ENCODE measurements at regions not wholly inside any gene's neighbourhood (a gene's known extent, or its start where the extent isn't known, plus 50 kb on each side); places are given as distances from the start of the nearest gene placed in this dataset.

GRCh38 chr2:168338803-168339437, 91.5 kb upstream of the STK39 start:
- no peak for DNase-seq (ENCODE audit: low read depth in 3 of 3)

DNA sequence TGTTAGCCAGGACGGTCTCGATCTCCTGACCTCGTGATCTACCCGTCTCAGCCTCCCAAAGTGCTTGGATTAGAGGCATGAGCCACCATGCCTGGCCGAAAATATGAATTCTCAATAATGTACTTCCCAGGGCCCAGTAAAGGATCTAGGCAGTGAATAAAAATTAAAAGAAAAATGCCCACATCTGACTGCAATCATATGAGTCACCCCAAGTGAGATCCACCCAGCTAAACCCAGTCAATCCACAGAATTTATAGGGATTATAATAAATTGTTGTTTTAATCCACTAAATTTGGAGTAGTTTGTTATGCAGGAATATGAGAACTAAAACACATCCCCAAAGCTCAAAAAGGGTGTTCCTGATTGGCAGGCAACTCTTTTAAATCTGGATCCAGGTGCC, 93.5 kb upstream of the STK39 start:
- no peak for DNase-seq (ENCODE audit: low read depth in 3 of 3)

DNA sequence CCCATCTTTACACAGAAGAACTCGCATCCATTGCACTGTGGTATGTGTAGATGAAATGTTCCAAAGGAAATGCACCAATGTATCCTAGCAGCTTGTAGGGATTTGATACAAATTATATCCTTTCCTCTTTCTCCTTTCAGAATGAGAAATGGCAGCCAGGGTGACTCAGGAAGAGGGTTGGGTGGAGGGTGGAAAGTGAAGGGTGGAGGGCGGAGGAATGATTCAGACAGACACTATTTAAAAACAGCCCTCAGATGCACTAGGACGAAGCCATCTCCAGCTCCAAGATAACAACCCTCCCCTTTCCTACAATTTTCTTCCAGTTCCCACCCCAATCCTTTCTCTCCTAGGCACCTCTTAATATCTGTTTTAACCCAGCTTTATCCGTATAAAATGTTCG, 96.2 kb upstream of the STK39 start:
- DNase-seq (ENCODE audit: low read depth in 3 of 3), result no peak

DNA sequence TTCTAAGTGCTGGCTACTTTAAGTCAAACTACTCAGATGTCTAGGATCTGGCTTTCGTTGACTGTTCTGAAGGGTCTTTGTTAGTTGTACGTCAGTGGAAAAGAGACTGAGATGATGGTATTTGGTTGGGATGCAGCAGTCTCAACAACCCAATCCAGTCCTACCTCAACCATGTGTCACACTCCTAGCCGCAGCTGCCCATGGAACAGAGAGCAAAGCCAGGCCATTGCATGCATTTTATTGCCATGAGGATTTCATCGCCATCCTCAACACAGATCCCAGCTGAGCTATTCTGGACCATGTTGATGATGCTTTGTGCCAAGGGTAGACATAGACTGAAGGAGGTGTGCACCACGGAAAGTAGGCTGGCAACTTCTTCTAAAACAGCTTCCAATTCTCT, 97.3 kb upstream of the STK39 start:
- DNase-seq (ENCODE audit: low read depth in 3 of 3), result no peak

DNA sequence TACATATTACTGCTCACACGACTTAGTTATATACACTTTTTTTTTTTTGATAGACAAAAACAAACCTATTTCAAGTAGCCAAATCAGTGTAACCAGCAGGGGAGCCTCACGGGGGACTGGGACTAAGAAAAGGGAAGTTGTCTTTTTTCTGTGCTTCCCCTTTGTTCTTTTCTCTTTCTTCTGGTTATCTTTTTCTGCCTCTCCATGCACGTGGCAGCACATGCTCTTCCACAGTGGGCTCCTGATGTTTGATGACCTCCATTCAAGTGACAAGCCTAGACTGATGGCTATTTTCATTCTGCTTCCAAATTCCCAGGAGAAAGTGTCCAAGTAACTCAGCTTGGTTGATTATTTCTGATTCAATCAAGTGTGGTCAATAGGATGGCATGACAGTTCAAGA, 98.2 kb upstream of the STK39 start:
- DNase-seq (ENCODE audit: low read depth in 3 of 3), result no peak

GRCh38 chr2:168346725-168347477, 99.5 kb upstream of the STK39 start:
- peak; percentile 27 to 40 (median 39) for DNase-seq (ENCODE audit: low read depth in 3 of 3)

GRCh38 chr2:168348076-168348475, 100.7 kb upstream of the STK39 start:
- DNase-seq (ENCODE audit: low read depth in 3 of 3), result no peak

DNA sequence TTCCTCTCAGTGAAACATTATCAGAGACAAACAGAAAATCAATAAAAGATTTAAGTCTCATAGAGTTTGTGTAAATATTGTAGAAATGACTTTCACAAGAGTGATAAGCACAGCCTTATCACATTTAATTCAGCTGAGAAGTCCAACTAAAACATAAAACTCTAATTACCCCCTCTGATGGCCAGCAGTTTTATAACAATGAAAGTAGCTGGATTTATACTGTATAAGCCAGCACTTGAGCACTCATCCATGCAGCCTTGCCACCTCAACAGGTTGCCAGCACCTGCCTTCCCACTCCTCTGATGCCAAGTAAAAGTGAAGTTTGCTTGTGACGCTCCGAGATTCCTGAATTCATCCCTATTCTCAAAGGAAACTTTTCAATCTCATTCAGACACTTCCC, 103.0 kb upstream of the STK39 start:
- DNase-seq (ENCODE audit: low read depth in 3 of 3), result no peak

DNA sequence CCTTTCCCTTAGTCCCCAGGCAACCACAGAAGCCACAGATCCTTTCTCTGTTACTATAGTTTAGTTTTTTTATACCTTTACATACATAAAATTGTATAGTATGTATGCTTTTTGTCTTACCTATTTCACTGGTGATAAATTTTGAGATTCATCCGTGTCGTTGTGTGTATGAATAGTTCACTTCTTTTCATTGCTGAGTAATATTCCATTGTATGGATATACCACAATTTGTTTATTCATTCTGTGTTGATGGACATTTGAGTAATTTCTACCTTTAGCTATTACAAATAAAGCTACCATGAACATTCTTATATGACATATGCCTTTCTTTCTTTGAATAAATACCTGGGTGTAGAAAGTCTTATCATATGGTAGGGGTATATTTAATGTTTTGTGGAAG, 102.8 kb upstream of the CERS6 start:
- DNase-seq (ENCODE audit: low read depth in 3 of 3), result no peak

DNA sequence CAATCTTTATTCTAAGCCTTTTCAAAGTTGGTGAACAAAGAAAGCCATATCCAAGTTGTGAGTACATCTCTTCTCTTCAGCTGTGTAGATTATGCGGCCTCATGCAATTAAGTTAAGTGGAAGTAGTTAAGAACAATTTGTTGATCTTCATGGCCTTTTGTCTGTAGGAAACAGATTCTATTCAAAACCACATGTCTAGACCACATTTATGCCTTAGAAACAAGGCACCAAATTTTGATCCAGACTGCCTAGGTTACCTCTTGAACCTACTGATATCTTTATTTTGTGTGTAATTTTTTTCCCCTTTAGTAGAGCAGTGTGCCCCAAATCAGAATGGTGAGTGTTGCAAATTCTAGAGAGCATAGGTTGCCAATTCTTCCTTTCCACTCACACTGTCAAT, 101.6 kb upstream of the CERS6 start:
- DNase-seq (ENCODE audit: low read depth in 3 of 3), result no peak

- no peak for DNase-seq (ENCODE audit: low read depth in 3 of 3)
Measured at GRCh38 chr2:168355121-168355520, 101.0 kb upstream of the CERS6 start.

GRCh38 chr2:168355779-168356476, 100.1 kb upstream of the CERS6 start:
- DNase-seq (ENCODE audit: low read depth in 3 of 3), result no peak

DNA sequence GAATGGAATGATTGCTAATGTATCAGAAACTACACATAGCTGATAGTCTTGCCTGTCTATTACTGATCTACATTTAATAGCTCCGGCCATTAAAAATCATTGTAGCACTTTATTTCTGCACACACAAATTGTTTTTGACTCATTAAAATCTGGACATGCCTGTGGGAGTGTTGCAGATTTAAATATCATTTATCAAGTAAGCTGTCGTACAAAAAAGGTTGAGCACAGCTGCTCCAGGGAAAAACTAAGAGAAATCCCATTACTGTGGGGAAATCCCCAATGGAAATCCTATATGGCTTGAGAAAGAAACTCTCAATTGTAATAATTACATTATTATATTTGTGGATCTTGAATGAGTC, 99.6 kb upstream of the CERS6 start:
- no peak for DNase-seq (ENCODE audit: low read depth in 3 of 3)

- DNase-seq (ENCODE audit: low read depth in 3 of 3), result no peak
Measured at GRCh38 chr2:168357797-168358472, 98.1 kb upstream of the CERS6 start.

DNA sequence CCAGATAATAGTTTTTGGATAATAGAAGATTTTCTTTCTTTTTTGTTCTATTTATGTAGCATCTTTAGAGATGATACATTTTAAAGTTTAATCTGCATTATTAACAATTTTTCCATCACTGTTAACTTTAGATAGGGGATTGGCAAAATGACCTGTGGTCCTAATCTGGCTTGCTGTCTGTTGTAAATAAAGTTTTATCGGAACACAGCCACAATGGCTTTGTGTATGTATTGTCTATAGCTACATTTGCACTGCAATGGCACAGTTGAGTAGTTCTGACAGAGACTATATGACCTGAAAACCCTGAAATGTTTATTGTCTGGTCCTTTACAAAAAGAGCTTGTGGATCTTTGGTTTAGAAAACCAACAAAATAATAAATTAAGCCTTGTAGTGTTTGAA, 97.0 kb upstream of the CERS6 start:
- DNase-seq (ENCODE audit: low read depth in 3 of 3), result no peak

- DNase-seq (ENCODE audit: low read depth in 3 of 3), result no peak
Measured at GRCh38 chr2:168363347-168364092, 92.6 kb upstream of the CERS6 start.

- no peak for DNase-seq (ENCODE audit: low read depth in 3 of 3)
Measured at GRCh38 chr2:168365094-168365621, 90.9 kb upstream of the CERS6 start.

GRCh38 chr2:168369031-168369430, 87.0 kb upstream of the CERS6 start:
- DNase-seq (ENCODE audit: low read depth in 3 of 3), result no peak

- DNase-seq (ENCODE audit: low read depth in 3 of 3), result no peak
Measured at GRCh38 chr2:168371273-168372019, 84.6 kb upstream of the CERS6 start.

GRCh38 chr2:168373468-168373867, 82.6 kb upstream of the CERS6 start:
- no peak for DNase-seq (ENCODE audit: low read depth in 3 of 3)
